H1 (cell line): ENCODE measurements at regions not wholly inside any gene's neighbourhood (a gene's known extent, or its start where the extent isn't known, plus 50 kb on each side); places are given as distances from the start of the nearest gene placed in this dataset.

Experiments used
- BRCA1 ChIP-seq: IDR thresholded peaks from 2 replicates; pipeline ENCODE4 v1.6.1; 2012; ENCODE audit warnings: low read depth, low read length, improper control_type of control experiment
- EP300 ChIP-seq, 2 experiments: IDR thresholded peaks; 1 replicate in 1 of 2; 2 replicates in 1 of 2; pipeline ENCODE4 v1.6.1; 2011 to 2012; ENCODE audit warnings: low read depth in 2 of 2, low read length in 2 of 2, mild to moderate bottlenecking in 2 of 2, borderline replicate concordance in 1 of 2, inconsistent platforms in 1 of 2, moderate library complexity in 1 of 2
- EZH2 ChIP-seq: fragments of 200-600 bp; sonication (generic); IDR thresholded peaks from 2 replicates; pipeline ENCODE4 v1.7.1; 2012; ENCODE audit warnings: low read depth, mild to moderate bottlenecking, moderate library complexity, low read length, inconsistent platforms; ENCODE audit not compliant: severe bottlenecking
- SRF ChIP-seq: IDR thresholded peaks from 2 replicates; pipeline ENCODE4 v1.6.1; 2011; ENCODE audit warnings: mild to moderate bottlenecking, low read depth, low read length, moderate library complexity
- TAF1 ChIP-seq: IDR thresholded peaks from 2 replicates; pipeline ENCODE4 v1.6.1; 2011; ENCODE audit warnings: mild to moderate bottlenecking, low read depth, low read length
- YY1 ChIP-seq: IDR thresholded peaks from 2 replicates; pipeline ENCODE4 v1.6.1; 2011; ENCODE audit warnings: low read depth, mild to moderate bottlenecking, low read length
- TF ChIP-seq, protein P1 (sequence below), 3 experiments: IDR thresholded peaks; 1 replicate in 2 of 3; 2 replicates in 1 of 3; pipeline versions ENCODE4 v1.5.1 to v1.6.1; 2011; ENCODE audit warnings: low read length in 3 of 3, mild to moderate bottlenecking in 3 of 3, inconsistent platforms in 2 of 3, low read depth in 1 of 3, moderate library complexity in 1 of 3; ENCODE audit not compliant: insufficient read depth in 1 of 3; ENCODE audit errors: control extremely low read depth in 1 of 3

DNA sequence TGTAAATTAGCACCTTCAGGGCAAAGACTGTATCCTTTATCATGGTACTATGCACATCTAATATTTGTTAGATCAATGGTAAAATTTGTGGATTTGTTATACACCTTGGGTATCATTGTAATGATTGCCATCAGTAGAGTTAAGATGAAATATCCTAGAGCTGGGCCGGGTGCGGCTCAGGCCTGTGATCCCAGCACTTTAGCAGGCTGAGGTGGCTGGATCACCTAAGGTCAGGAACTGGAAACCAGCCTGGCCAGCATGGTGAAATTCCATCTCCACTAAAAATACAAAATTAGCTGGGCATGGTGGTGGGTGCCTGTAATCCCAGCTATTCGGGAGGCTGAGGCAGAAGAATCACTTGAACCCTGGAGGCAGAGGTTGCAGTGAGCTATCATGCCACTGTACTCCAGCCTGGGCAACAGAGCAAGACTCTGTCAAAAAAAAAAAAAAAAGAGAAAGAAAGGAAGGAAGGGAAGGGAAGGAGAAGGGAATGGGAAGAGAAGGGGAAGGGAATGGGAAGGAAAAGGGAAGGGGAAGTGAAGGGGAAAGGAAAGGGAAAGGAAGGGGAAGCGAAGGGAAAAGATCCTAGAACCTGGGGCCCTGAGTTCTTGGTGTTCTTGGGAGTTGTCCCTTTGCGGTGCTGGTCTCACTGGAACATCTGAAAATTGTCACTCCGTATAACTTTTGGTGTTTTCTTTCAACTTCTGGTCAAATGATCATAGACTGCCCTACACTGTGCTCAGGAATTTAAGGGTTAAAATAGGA is 71.1 kb upstream of the NEUROD1 start:
- TF ChIP-seq EP300 (IDR thresholded peaks at IDR 0.05; ENCODE audit: borderline replicate concordance in 1 of 2, low read depth in 2 of 2, low read length in 2 of 2) (no peak), BRCA1 (no peak), YY1 (no peak), TAF1 (no peak), SRF (no peak), EZH2 (no peak)
- TF ChIP-seq, protein P1, sequence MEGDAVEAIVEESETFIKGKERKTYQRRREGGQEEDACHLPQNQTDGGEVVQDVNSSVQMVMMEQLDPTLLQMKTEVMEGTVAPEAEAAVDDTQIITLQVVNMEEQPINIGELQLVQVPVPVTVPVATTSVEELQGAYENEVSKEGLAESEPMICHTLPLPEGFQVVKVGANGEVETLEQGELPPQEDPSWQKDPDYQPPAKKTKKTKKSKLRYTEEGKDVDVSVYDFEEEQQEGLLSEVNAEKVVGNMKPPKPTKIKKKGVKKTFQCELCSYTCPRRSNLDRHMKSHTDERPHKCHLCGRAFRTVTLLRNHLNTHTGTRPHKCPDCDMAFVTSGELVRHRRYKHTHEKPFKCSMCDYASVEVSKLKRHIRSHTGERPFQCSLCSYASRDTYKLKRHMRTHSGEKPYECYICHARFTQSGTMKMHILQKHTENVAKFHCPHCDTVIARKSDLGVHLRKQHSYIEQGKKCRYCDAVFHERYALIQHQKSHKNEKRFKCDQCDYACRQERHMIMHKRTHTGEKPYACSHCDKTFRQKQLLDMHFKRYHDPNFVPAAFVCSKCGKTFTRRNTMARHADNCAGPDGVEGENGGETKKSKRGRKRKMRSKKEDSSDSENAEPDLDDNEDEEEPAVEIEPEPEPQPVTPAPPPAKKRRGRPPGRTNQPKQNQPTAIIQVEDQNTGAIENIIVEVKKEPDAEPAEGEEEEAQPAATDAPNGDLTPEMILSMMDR (IDR thresholded peaks at IDR 0.05; ENCODE audit: control extremely low read depth in 1 of 3, insufficient read depth in 1 of 3, low read depth in 1 of 3, low read length in 3 of 3) = no peak
